Prostate gland (tissue), 2 donors: ENCODE measurements at regions not wholly inside any gene's neighbourhood (a gene's known extent, or its start where the extent isn't known, plus 50 kb on each side); places are given as distances from the start of the nearest gene placed in this dataset.

ENCODE experiments used
- DNase-seq: peaks from one replicate; pipeline ENCODE4 v3.0.0-alpha.2; 2019; ENCODE audit warnings: low spot score
- H3K27ac ChIP-seq, 2 donors: fragments of 200-600 bp; sonication (generic); 2 replicates each; pipeline ENCODE4 v1.5.1; 2017 to 2019
- H3K27me3 ChIP-seq: fragments of 200-600 bp; sonication (generic); replicated peaks from 2 replicates; pipeline ENCODE4 v1.5.1; 2019; ENCODE audit not compliant: insufficient read depth
- H3K36me3 ChIP-seq, 2 donors: fragments of 200-600 bp; sonication (generic); 1 replicate in 1 of 2; 2 replicates in 1 of 2; pipeline versions ENCODE4 v1.5.1 to v1.8.1; 2017 to 2019
- H3K4me1 ChIP-seq: fragments of 200-600 bp; sonication (generic); replicated peaks from 2 replicates; pipeline ENCODE4 v1.5.1; 2019
- H3K4me3 ChIP-seq, 2 donors: fragments of 200-600 bp; sonication (generic); 2 replicates each; pipeline ENCODE4 v1.5.1; 2017 to 2019
- H3K9me3 ChIP-seq: fragments of 200-600 bp; sonication (generic); 2 replicates; pipeline ENCODE4 v1.5.1; 2017
- CTCF ChIP-seq, 4 experiments: fragments of 200-600 bp in 2 of 4; fragments of 450-650 bp in 2 of 4; sonication (generic) in 2 of 4; IDR thresholded peaks; 1 replicate in 3 of 4; 2 replicates in 1 of 4; pipeline ENCODE4 v1.5.1; 2016 to 2019; ENCODE audit warnings: antibody characterized with exemption in 4 of 4, mild to moderate bottlenecking in 2 of 4, moderate library complexity in 2 of 4
- POLR2A ChIP-seq: fragments of 450-650 bp; IDR thresholded peaks from one replicate; pipeline ENCODE4 v1.6.1; 2016; ENCODE audit warnings: antibody characterized with exemption, mild to moderate bottlenecking
- POLR2AphosphoS5 ChIP-seq: sonication (generic); formaldehyde crosslinking; IDR thresholded peaks from one replicate; pipeline ENCODE4 v1.6.1; 2017; ENCODE audit warnings: antibody characterized with exemption
- WGBS: methylation state at CpG from one replicate; pipeline ENCODE4 v1.1.5; 2018; 5-methylcytosine and 5-hydroxymethylcytosine counted together
- intact Hi-C: fragments of 100-400 bp; cut with DNase I; formaldehyde crosslinking; loops from one replicate; pipeline ENCODE4 v1.14.2; 2022

GRCh38 chr7:20033621-20034400 lies 183.4 kb downstream of the MACC1 start:
- TF ChIP-seq CTCF (IDR thresholded peaks at IDR 0.05) (no peak), POLR2AphosphoS5 (no peak), POLR2A (no peak)
- H3K36me3 ChIP-seq: no peaks in the 10 kb centered on the region
- intact Hi-C loops: no loop called here
- no peak overlapping the region for H3K4me3 ChIP-seq
- H3K9me3 ChIP-seq: no peaks in the 10 kb centered on the region
- no peaks in the 10 kb centered on the region for H3K27me3 ChIP-seq
- no peak for DNase-seq
- WGBS: 68% methylated on average over 4 of the region's 4 CpGs
- no peak overlapping the region for H3K27ac ChIP-seq
- H3K4me1 ChIP-seq: no peaks in the 10 kb centered on the region

GRCh38 chr7:20032741-20033140 lies 184.4 kb downstream of the MACC1 start:
- intact Hi-C loops: no loop called here
- Histone ChIP-seq H3K27ac (no peak overlapping the region), H3K36me3 (no peaks in the 10 kb centered on the region), H3K27me3 (no peaks in the 10 kb centered on the region), H3K9me3 (no peaks in the 10 kb centered on the region), H3K4me1 (no peaks in the 10 kb centered on the region), H3K4me3 (no peak overlapping the region)
- DNase-seq: no peak
- WGBS: 88% methylated on average over 1 of the region's 1 CpG
- TF ChIP-seq POLR2AphosphoS5 (no peak), CTCF (IDR thresholded peaks at IDR 0.05) (no peak), POLR2A (no peak)

DNA sequence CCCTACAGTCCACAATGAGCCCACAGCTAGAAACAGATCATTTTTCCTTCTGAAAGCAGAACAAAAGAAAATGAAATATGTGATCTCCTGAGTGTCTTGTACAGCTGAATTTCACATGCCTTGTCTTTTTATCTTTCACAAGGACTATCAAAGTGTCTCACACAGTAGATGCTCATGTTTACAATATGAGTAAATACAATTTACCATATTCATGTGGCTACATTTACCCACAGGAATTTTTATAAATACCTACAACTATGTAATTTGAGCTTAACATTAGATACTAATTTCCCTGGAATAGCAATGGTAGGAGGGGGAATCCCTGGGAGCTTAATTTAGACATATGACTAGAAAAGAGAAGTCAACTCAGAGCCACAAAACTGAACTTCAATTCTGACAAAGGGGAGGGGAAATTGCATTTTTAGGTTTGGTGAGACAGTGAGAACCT lies 186.2 kb downstream of the MACC1 start:
- intact Hi-C loops: no loop called here
- Histone ChIP-seq H3K4me3 (no peak overlapping the region), H3K36me3 (no peaks in the 10 kb centered on the region), H3K4me1 (no peaks in the 10 kb centered on the region), H3K9me3 (no peaks in the 10 kb centered on the region), H3K27me3 (no peaks in the 10 kb centered on the region), H3K27ac (no peak overlapping the region)
- no peak for DNase-seq
- TF ChIP-seq CTCF (IDR thresholded peaks at IDR 0.05) (no peak), POLR2AphosphoS5 (no peak), POLR2A (no peak)

- no peaks in the 10 kb centered on the region for H3K36me3 ChIP-seq
- intact Hi-C loops: no loop called here
- 57% methylated on average over 2 of the region's 2 CpGs for WGBS
- TF ChIP-seq POLR2A: no peak
- no peak for TF ChIP-seq CTCF (IDR thresholded peaks at IDR 0.05)
- TF ChIP-seq POLR2AphosphoS5: no peak
- H3K27ac ChIP-seq: no peak overlapping the region
- no peaks in the 10 kb centered on the region for H3K27me3 ChIP-seq
- no peaks in the 10 kb centered on the region for H3K4me1 ChIP-seq
- no peak for DNase-seq
- no peaks in the 10 kb centered on the region for H3K9me3 ChIP-seq
- no peak overlapping the region for H3K4me3 ChIP-seq
These were observed 186.8 kb downstream of the MACC1 start for GRCh38 chr7:20030417-20030816.

DNA sequence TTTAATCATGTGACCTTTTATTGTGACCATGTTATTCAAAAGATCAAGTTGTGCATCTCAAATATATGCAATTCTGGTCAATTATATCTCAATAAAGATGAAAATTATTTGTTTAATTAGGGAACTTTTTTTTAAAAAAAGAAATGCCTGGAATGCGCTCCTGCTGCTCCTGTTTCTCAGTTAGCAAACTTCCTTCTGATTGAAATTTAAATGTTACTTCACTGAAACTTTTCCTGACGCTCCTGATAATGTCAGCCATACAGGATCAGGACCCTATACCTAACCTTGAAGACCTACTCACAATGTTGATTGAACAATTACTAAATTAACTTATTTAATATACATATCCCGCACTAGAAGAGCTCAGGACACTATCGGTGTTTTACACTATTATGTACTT lies 190.4 kb downstream of the MACC1 start:
- Histone ChIP-seq H3K4me3 (no peak overlapping the region), H3K4me1 (no peaks in the 10 kb centered on the region), H3K9me3 (no peaks in the 10 kb centered on the region), H3K27ac (no peak overlapping the region), H3K27me3 (no peaks in the 10 kb centered on the region), H3K36me3 (no peaks in the 10 kb centered on the region)
- 95% methylated on average over 4 of the region's 4 CpGs for WGBS
- intact Hi-C loops: no loop called here
- no peak for TF ChIP-seq POLR2A
- TF ChIP-seq CTCF (IDR thresholded peaks at IDR 0.05): no peak
- TF ChIP-seq POLR2AphosphoS5: no peak
- DNase-seq: no peak
